ENCODE measurements at regions not wholly inside any gene's neighbourhood (a gene's known extent, or its start where the extent isn't known, plus 50 kb on each side); places are given as distances from the start of the nearest gene placed in this dataset.

- Histone ChIP-seq H3K4me1 (ENCODE audit: control insufficient read depth, insufficient read depth, low read length) (no peaks in the 10 kb centered on the region), H3K27ac (ENCODE audit: low read depth, low read length) (no peak overlapping the region), H3K9ac (ENCODE audit: low read length) (no peak overlapping the region), H3K4me3 (ENCODE audit: low read length) (no peak overlapping the region), H3K36me3 (ENCODE audit: control insufficient read depth, insufficient read depth, low read length) (no peaks in the 10 kb centered on the region), H3K27me3 (ENCODE audit: control insufficient read depth, insufficient read depth, low read length) (no peaks in the 10 kb centered on the region)
Measured at GRCh38 chr2:40545645-40546044, 93.8 kb upstream of the SLC8A1 start.

GRCh38 chr2:40546439-40547191 lies 94.7 kb upstream of the SLC8A1 start:
- no peak overlapping the region for H3K4me3 ChIP-seq (ENCODE audit: low read length)
- no peaks in the 10 kb centered on the region for H3K4me1 ChIP-seq (ENCODE audit: control insufficient read depth, insufficient read depth, low read length)

DNA sequence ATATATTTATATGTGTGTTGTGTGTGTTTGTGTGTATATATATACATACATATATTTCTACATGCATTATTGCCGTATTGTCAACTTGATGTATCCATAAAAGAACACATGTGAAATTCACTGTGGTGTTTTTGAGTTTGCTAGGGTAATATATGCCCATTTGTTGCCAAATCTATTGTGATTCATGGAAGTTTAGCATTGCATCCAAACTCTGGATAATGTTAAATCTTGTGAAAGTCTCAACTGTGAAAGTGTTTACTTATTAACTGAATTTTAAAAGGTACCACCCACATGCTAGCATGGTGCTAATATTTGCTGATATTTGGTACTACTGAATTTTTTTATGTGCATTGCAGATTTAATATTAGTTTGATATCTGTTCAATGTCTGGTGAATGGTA lies 96.6 kb upstream of the SLC8A1 start:
- Histone ChIP-seq H3K36me3 (ENCODE audit: control insufficient read depth, insufficient read depth, low read length) (no peaks in the 10 kb centered on the region), H3K4me1 (ENCODE audit: control insufficient read depth, insufficient read depth, low read length) (no peaks in the 10 kb centered on the region), H3K9ac (ENCODE audit: low read length) (no peak overlapping the region), H3K27ac (ENCODE audit: low read depth, low read length) (no peak overlapping the region), H3K4me3 (ENCODE audit: low read length) (no peak overlapping the region), H3K27me3 (ENCODE audit: control insufficient read depth, insufficient read depth, low read length) (no peaks in the 10 kb centered on the region)

More at GRCh38 chr2:40546439-40547191, 94.7 kb upstream of the SLC8A1 start:
- Histone ChIP-seq H3K27ac (ENCODE audit: low read depth, low read length) (no peak overlapping the region), H3K27me3 (ENCODE audit: control insufficient read depth, insufficient read depth, low read length) (no peaks in the 10 kb centered on the region), H3K9ac (ENCODE audit: low read length) (no peak overlapping the region), H3K36me3 (ENCODE audit: control insufficient read depth, insufficient read depth, low read length) (no peaks in the 10 kb centered on the region)

GRCh38 chr2:40550085-40550484 lies 98.2 kb upstream of the SLC8A1 start:
- no peak overlapping the region for H3K4me3 ChIP-seq (ENCODE audit: low read length)
- H3K27me3 ChIP-seq (ENCODE audit: control insufficient read depth, insufficient read depth, low read length): no peaks in the 10 kb centered on the region
- H3K9ac ChIP-seq (ENCODE audit: low read length): no peak overlapping the region
- no peaks in the 10 kb centered on the region for H3K4me1 ChIP-seq (ENCODE audit: control insufficient read depth, insufficient read depth, low read length)
- no peaks in the 10 kb centered on the region for H3K36me3 ChIP-seq (ENCODE audit: control insufficient read depth, insufficient read depth, low read length)
- no peak overlapping the region for H3K27ac ChIP-seq (ENCODE audit: low read depth, low read length)

DNA sequence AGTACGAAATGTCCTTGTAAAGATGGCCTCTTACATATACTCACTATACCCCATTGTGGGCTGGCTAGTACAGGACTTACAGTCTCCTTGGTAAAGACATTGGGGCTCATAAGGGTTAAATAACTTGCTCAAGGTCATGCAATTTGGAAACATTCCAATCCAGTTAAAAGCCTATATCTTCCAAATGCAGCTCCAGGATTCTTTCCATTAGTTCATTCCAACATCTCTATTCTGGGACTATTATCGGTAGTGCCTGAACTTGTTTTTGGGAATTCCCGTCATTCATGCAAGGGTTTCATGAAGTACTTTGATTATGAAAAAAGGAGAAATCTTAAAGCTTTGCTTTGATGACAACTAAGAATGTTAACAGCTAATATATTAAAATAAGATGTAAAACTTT lies 99.2 kb upstream of the SLC8A1 start:
- Histone ChIP-seq H3K27ac (ENCODE audit: low read depth, low read length) (no peak overlapping the region), H3K27me3 (ENCODE audit: control insufficient read depth, insufficient read depth, low read length) (no peaks in the 10 kb centered on the region), H3K9ac (ENCODE audit: low read length) (no peak overlapping the region), H3K36me3 (ENCODE audit: control insufficient read depth, insufficient read depth, low read length) (no peaks in the 10 kb centered on the region), H3K4me1 (ENCODE audit: control insufficient read depth, insufficient read depth, low read length) (no peaks in the 10 kb centered on the region), H3K4me3 (ENCODE audit: low read length) (no peak overlapping the region)

DNA sequence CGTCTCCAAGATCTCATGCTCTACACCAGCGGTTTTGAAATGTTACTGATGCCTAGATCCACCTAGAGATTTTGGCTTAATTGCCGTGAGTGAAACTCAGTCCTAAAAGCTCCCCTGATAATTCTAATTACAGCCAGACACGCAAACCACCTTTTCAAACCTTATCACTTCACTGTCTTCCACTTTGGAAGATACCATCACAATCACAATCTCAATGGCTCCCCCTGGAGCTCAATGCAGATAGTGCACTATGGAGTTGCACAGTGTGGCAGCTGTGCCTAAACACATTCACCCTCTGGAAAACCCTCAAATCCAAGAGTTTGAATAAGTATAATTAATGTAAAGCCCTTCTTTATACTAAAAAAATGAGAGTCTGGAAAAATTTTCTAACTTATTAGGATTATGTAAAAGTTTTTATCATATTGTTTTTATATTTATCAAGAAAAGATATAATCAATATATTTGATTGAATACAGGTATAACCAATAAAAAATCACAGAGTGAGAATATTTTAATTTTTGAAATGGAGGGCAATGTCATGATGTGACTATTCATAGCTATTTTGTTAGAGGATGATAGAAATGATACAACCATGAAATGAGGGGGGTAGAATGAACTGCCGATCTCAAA lies 102.9 kb upstream of the SLC8A1 start:
- Histone ChIP-seq H3K36me3 (ENCODE audit: control insufficient read depth, insufficient read depth, low read length) (no peaks in the 10 kb centered on the region), H3K4me3 (ENCODE audit: low read length) (no peak overlapping the region), H3K27ac (ENCODE audit: low read depth, low read length) (no peak overlapping the region), H3K4me1 (ENCODE audit: control insufficient read depth, insufficient read depth, low read length) (no peaks in the 10 kb centered on the region), H3K27me3 (ENCODE audit: control insufficient read depth, insufficient read depth, low read length) (no peaks in the 10 kb centered on the region), H3K9ac (ENCODE audit: low read length) (no peak overlapping the region)

DNA sequence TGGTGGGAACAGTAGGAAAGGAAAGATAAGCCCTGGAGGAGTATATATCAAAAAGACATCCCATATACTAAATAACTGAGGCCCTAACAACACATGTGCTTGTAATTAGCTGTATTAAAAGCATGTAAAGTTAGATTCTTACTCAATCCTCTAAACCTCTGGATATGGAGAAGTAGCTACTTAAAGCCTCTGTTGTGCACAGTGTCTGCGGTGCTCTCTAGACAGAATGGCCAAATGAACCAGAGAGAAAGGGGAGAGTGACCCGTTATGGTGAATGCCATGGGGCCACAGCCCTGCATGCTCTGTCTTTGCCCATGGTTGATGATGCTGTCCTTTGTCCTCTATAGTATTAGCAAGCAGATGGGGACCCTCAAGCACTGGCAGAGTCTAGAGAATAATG lies 104.4 kb upstream of the SLC8A1 start:
- Histone ChIP-seq H3K4me3 (ENCODE audit: low read length) (no peak overlapping the region), H3K27ac (ENCODE audit: low read depth, low read length) (no peak overlapping the region)

GRCh38 chr2:40556739-40557138 lies 104.8 kb upstream of the SLC8A1 start:
- no peak overlapping the region for H3K9ac ChIP-seq (ENCODE audit: low read length)
- H3K4me3 ChIP-seq (ENCODE audit: low read length): no peak overlapping the region
- no peaks in the 10 kb centered on the region for H3K4me1 ChIP-seq (ENCODE audit: control insufficient read depth, insufficient read depth, low read length)
- no peak overlapping the region for H3K27ac ChIP-seq (ENCODE audit: low read depth, low read length)
- no peaks in the 10 kb centered on the region for H3K27me3 ChIP-seq (ENCODE audit: control insufficient read depth, insufficient read depth, low read length)
- H3K36me3 ChIP-seq (ENCODE audit: control insufficient read depth, insufficient read depth, low read length): no peaks in the 10 kb centered on the region

More for the DNA sequence above, 104.4 kb upstream of the SLC8A1 start:
- no peaks in the 10 kb centered on the region for H3K36me3 ChIP-seq (ENCODE audit: control insufficient read depth, insufficient read depth, low read length)
- no peaks in the 10 kb centered on the region for H3K27me3 ChIP-seq (ENCODE audit: control insufficient read depth, insufficient read depth, low read length)
- no peak overlapping the region for H3K9ac ChIP-seq (ENCODE audit: low read length)
- no peaks in the 10 kb centered on the region for H3K4me1 ChIP-seq (ENCODE audit: control insufficient read depth, insufficient read depth, low read length)

DNA sequence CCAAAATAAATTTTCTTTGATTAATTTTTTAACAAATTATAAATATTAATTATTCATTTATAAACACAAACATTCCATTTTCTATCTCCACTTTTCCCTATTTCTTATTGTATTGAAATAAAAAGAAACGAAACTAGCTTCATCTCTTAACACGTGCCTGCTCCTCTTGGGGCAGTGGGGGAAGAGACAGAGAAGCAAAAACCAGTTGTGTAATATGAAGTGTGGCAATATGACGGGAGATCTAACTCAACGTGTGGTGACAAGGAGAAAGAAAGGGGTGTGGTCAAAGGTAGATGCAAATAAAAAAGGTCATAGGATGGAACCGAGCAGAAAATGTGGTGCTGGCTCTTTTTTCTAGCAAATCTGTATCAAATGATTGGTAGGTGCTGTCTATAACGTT lies 106.9 kb upstream of the SLC8A1 start:
- H3K4me1 ChIP-seq (ENCODE audit: control insufficient read depth, insufficient read depth, low read length): no peaks in the 10 kb centered on the region
- no peaks in the 10 kb centered on the region for H3K36me3 ChIP-seq (ENCODE audit: control insufficient read depth, insufficient read depth, low read length)
- no peaks in the 10 kb centered on the region for H3K27me3 ChIP-seq (ENCODE audit: control insufficient read depth, insufficient read depth, low read length)
- no peak overlapping the region for H3K27ac ChIP-seq (ENCODE audit: low read depth, low read length)
- H3K9ac ChIP-seq (ENCODE audit: low read length): no peak overlapping the region
- no peak overlapping the region for H3K4me3 ChIP-seq (ENCODE audit: low read length)

DNA sequence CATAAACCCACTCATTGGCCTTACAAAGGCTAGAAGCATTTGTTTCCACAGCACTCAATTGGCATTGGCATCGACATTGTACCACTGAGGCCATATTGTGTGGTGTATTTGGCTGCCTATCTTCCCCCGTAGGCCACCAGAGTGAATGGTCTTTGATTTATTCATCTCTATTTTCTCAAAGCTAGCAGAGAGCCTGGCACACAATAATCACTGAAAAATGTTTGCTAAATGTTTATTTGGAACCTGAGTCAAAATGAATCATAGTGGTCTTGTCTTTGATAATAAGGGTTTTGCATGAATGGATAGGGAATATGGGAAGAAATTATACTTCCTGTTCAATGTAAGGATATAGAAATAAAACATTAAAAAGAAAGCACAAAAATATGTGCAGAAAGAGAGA lies 107.3 kb upstream of the SLC8A1 start:
- Histone ChIP-seq H3K36me3 (ENCODE audit: control insufficient read depth, insufficient read depth, low read length) (no peaks in the 10 kb centered on the region), H3K4me1 (ENCODE audit: control insufficient read depth, insufficient read depth, low read length) (no peaks in the 10 kb centered on the region), H3K9ac (ENCODE audit: low read length) (no peak overlapping the region), H3K27me3 (ENCODE audit: control insufficient read depth, insufficient read depth, low read length) (no peaks in the 10 kb centered on the region), H3K27ac (ENCODE audit: low read depth, low read length) (no peak overlapping the region), H3K4me3 (ENCODE audit: low read length) (no peak overlapping the region)

DNA sequence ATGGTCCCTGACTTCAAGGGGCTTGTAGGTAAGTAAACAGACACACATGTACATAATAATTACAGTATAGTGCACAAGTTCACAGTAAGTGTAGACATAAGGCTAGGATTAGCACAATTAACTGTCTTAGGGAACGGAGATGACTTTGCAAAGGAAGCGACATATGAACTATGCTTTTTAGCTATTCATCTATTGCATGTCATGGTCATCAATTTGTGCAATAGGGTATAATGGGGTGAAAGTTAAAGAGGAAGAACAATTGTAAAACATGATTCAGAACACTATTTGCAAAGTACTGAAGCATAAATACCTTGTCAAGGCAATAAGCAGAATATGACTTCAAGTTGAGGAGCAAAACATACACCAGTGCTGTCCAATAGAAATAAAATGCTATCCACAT lies 112.3 kb upstream of the SLC8A1 start:
- H3K9ac ChIP-seq (ENCODE audit: low read length): no peak overlapping the region
- no peak overlapping the region for H3K4me3 ChIP-seq (ENCODE audit: low read length)
- H3K4me1 ChIP-seq (ENCODE audit: control insufficient read depth, insufficient read depth, low read length): no peaks in the 10 kb centered on the region
- no peak overlapping the region for H3K27ac ChIP-seq (ENCODE audit: low read depth, low read length)
- no peaks in the 10 kb centered on the region for H3K27me3 ChIP-seq (ENCODE audit: control insufficient read depth, insufficient read depth, low read length)
- no peaks in the 10 kb centered on the region for H3K36me3 ChIP-seq (ENCODE audit: control insufficient read depth, insufficient read depth, low read length)

DNA sequence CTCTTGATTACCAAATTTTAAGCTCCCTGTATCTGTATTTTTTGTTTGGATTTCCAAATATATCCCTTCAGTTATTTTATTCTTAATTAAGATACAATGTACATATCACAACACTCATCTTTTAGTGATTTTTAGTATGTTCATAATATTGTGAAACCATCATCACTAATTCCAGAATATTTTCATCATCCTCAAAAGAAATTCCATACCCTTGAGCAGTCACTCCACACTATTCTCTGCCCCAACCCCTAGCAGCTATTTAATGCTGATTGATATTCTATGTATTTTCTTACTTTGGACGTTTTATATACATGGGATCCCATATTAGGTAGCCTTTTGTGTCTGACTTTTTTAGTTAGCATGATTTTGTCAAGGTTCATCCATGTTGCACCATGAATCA lies 127.4 kb upstream of the SLC8A1 start:
- Histone ChIP-seq H3K27ac (ENCODE audit: low read depth, low read length) (no peak overlapping the region), H3K4me3 (ENCODE audit: low read length) (no peak overlapping the region), H3K27me3 (ENCODE audit: control insufficient read depth, insufficient read depth, low read length) (no peaks in the 10 kb centered on the region), H3K4me1 (ENCODE audit: control insufficient read depth, insufficient read depth, low read length) (no peaks in the 10 kb centered on the region), H3K9ac (ENCODE audit: low read length) (no peak overlapping the region), H3K36me3 (ENCODE audit: control insufficient read depth, insufficient read depth, low read length) (no peaks in the 10 kb centered on the region)

GRCh38 chr2:40584432-40584831 lies 132.5 kb upstream of the SLC8A1 start:
- H3K27ac ChIP-seq (ENCODE audit: low read depth, low read length): no peak overlapping the region
- H3K9ac ChIP-seq (ENCODE audit: low read length): no peak overlapping the region
- no peaks in the 10 kb centered on the region for H3K36me3 ChIP-seq (ENCODE audit: control insufficient read depth, insufficient read depth, low read length)
- no peaks in the 10 kb centered on the region for H3K4me1 ChIP-seq (ENCODE audit: control insufficient read depth, insufficient read depth, low read length)
- H3K27me3 ChIP-seq (ENCODE audit: control insufficient read depth, insufficient read depth, low read length): no peaks in the 10 kb centered on the region
- no peak overlapping the region for H3K4me3 ChIP-seq (ENCODE audit: low read length)

All from rectal smooth muscle tissue (tissue), 1 donor.